Suprapubic skin (tissue), 4 donors: ENCODE measurements at regions not wholly inside any gene's neighbourhood (a gene's known extent, or its start where the extent isn't known, plus 50 kb on each side); places are given as distances from the start of the nearest gene placed in this dataset.

Source experiments
- POLR2A ChIP-seq, 2 donors: fragments of 450-650 bp; IDR thresholded peaks; one replicate each; pipeline ENCODE4 v1.6.1; 2017; ENCODE audit warnings: antibody characterized with exemption in 2 of 2, mild to moderate bottlenecking in 2 of 2, moderate library complexity in 2 of 2
- POLR2AphosphoS5 ChIP-seq, 3 donors: sonication (generic); formaldehyde crosslinking; IDR thresholded peaks; one replicate each; pipeline ENCODE4 v1.6.1; 2017; ENCODE audit warnings: antibody characterized with exemption in 3 of 3
- TF ChIP-seq, protein P1 (sequence below), 2 donors: fragments of 200-600 bp in 1 of 2; fragments of 450-650 bp in 1 of 2; sonication (generic) in 1 of 2; IDR thresholded peaks; one replicate each; pipeline ENCODE4 v1.5.1; 2016 to 2019; ENCODE audit warnings: antibody characterized with exemption in 2 of 2, mild to moderate bottlenecking in 1 of 2, moderate library complexity in 1 of 2

DNA sequence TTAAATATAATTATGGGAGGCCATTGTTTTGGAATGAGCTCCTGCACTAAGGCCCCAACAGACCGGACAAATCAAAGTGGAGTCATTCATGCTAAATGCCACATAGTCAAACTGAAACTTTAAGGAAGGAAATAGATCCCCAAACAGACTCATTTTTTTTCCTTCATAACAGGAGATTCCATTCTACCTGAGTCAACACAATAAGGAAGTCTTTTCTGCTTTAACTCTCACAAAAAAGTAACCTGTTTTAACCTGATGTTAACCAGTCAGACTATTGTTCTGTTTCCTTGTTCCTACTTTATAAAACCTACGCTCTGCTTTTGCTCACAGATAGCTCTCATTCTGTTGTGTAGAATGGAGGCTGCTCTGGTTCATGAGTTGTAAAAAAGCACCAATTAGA lies 234.9 kb downstream of the YTHDC2 start:
- TF ChIP-seq, protein P1, sequence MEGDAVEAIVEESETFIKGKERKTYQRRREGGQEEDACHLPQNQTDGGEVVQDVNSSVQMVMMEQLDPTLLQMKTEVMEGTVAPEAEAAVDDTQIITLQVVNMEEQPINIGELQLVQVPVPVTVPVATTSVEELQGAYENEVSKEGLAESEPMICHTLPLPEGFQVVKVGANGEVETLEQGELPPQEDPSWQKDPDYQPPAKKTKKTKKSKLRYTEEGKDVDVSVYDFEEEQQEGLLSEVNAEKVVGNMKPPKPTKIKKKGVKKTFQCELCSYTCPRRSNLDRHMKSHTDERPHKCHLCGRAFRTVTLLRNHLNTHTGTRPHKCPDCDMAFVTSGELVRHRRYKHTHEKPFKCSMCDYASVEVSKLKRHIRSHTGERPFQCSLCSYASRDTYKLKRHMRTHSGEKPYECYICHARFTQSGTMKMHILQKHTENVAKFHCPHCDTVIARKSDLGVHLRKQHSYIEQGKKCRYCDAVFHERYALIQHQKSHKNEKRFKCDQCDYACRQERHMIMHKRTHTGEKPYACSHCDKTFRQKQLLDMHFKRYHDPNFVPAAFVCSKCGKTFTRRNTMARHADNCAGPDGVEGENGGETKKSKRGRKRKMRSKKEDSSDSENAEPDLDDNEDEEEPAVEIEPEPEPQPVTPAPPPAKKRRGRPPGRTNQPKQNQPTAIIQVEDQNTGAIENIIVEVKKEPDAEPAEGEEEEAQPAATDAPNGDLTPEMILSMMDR (IDR thresholded peaks at IDR 0.05), result no peak
- TF ChIP-seq POLR2A (IDR thresholded peaks at IDR 0.05) (no peak), POLR2AphosphoS5 (IDR thresholded peaks at IDR 0.05) (no peak)
